HUES48 (cell line): ENCODE measurements at regions not wholly inside any gene's neighbourhood (a gene's known extent, or its start where the extent isn't known, plus 50 kb on each side); places are given as distances from the start of the nearest gene placed in this dataset.
"Not testable (repeated sequence)": the region's sequence is repeated elsewhere in the genome, so short reads cannot be mapped to it uniquely, and the experiment has no call there.

Experiments used
- H3K27ac ChIP-seq: one replicate; pipeline ENCODE4 v1.7.0; 2013; ENCODE audit warnings: low read depth, low read length, inconsistent platforms
- H3K27me3 ChIP-seq: 2 replicates; pipeline ENCODE4 v1.6.1; 2013; ENCODE audit warnings: mild to moderate bottlenecking, low read length; ENCODE audit not compliant: control insufficient read depth, insufficient read depth
- H3K36me3 ChIP-seq: 2 replicates; pipeline ENCODE4 v1.6.1; 2013; ENCODE audit warnings: low read length; ENCODE audit not compliant: control insufficient read depth, insufficient read depth
- H3K4me1 ChIP-seq: 2 replicates; pipeline ENCODE4 v1.6.1; 2013; ENCODE audit warnings: mild to moderate bottlenecking, low read length; ENCODE audit not compliant: control insufficient read depth, insufficient read depth
- H3K4me3 ChIP-seq: 2 replicates; pipeline ENCODE4 v1.5.1; 2013; ENCODE audit warnings: mild to moderate bottlenecking, low read depth, low read length
- H3K9ac ChIP-seq: 2 replicates; pipeline ENCODE4 v1.6.1; 2013; ENCODE audit warnings: mild to moderate bottlenecking, low read depth, low read length, moderate library complexity
- H3K9me3 ChIP-seq: 2 replicates; pipeline ENCODE4 v1.6.1; 2013; ENCODE audit warnings: low read length; ENCODE audit not compliant: control insufficient read depth, insufficient read depth

GRCh38 chr16:29340779-29341438, 65.6 kb downstream of the NPIPB11 start:
- H3K4me3 ChIP-seq, H3K9ac ChIP-seq, H3K4me1 ChIP-seq, H3K9me3 ChIP-seq, H3K27ac ChIP-seq, H3K27me3 ChIP-seq, H3K36me3 ChIP-seq: not testable (repeated sequence)

- not testable (repeated sequence) for H3K27me3 ChIP-seq, H3K9ac ChIP-seq, H3K9me3 ChIP-seq, H3K4me3 ChIP-seq, H3K36me3 ChIP-seq, H3K27ac ChIP-seq, H3K4me1 ChIP-seq
These were observed 66.3 kb downstream of the NPIPB11 start for GRCh38 chr16:29340235-29340634.

- H3K27ac ChIP-seq, H3K36me3 ChIP-seq, H3K9ac ChIP-seq, H3K27me3 ChIP-seq, H3K4me1 ChIP-seq, H3K4me3 ChIP-seq, H3K9me3 ChIP-seq: not testable (repeated sequence)
These were observed 67.5 kb downstream of the NPIPB11 start for GRCh38 chr16:29338821-29339700.

GRCh38 chr16:29337385-29337901, 69.1 kb downstream of the NPIPB11 start:
- not testable (repeated sequence) for H3K27ac ChIP-seq, H3K4me1 ChIP-seq, H3K9me3 ChIP-seq, H3K4me3 ChIP-seq, H3K27me3 ChIP-seq, H3K36me3 ChIP-seq, H3K9ac ChIP-seq

- not testable (repeated sequence) for H3K27ac ChIP-seq, H3K9me3 ChIP-seq, H3K4me3 ChIP-seq, H3K36me3 ChIP-seq, H3K4me1 ChIP-seq, H3K27me3 ChIP-seq, H3K9ac ChIP-seq
These were observed 71.0 kb downstream of the NPIPB11 start for GRCh38 chr16:29335549-29335846.

- H3K4me1 ChIP-seq, H3K27ac ChIP-seq, H3K27me3 ChIP-seq, H3K9ac ChIP-seq, H3K36me3 ChIP-seq, H3K9me3 ChIP-seq, H3K4me3 ChIP-seq: not testable (repeated sequence)
These were observed 71.5 kb downstream of the NPIPB11 start for GRCh38 chr16:29334776-29335548.

- H3K4me1 ChIP-seq, H3K27ac ChIP-seq, H3K9me3 ChIP-seq, H3K4me3 ChIP-seq, H3K27me3 ChIP-seq, H3K36me3 ChIP-seq, H3K9ac ChIP-seq: not testable (repeated sequence)
These were observed 72.9 kb downstream of the NPIPB11 start for GRCh38 chr16:29333492-29334097.

GRCh38 chr16:29330623-29331022, 75.9 kb downstream of the NPIPB11 start:
- not testable (repeated sequence) for H3K27ac ChIP-seq, H3K4me3 ChIP-seq, H3K27me3 ChIP-seq, H3K36me3 ChIP-seq, H3K4me1 ChIP-seq, H3K9me3 ChIP-seq, H3K9ac ChIP-seq

- not testable (repeated sequence) for H3K9ac ChIP-seq, H3K4me3 ChIP-seq, H3K4me1 ChIP-seq, H3K27ac ChIP-seq, H3K36me3 ChIP-seq, H3K27me3 ChIP-seq, H3K9me3 ChIP-seq
These were observed 78.0 kb downstream of the NPIPB11 start for GRCh38 chr16:29328528-29328927.

- H3K9ac ChIP-seq, H3K9me3 ChIP-seq, H3K27ac ChIP-seq, H3K27me3 ChIP-seq, H3K4me3 ChIP-seq, H3K4me1 ChIP-seq, H3K36me3 ChIP-seq: not testable (repeated sequence)
These were observed 78.7 kb downstream of the NPIPB11 start for GRCh38 chr16:29327631-29328408.
